Heart left ventricle (tissue), 16 donors: ENCODE measurements at regions not wholly inside any gene's neighbourhood (a gene's known extent, or its start where the extent isn't known, plus 50 kb on each side); places are given as distances from the start of the nearest gene placed in this dataset.

Source experiments
- ATAC-seq, 4 donors: fragments of 200-7000 bp; cut with Tn5 transposase; one replicate each; pipeline ENCODE4 v1.9.1; 2020 to 2022; ENCODE audit warnings: moderate library complexity in 4 of 4, mild to moderate bottlenecking in 3 of 4, moderate number of reproducible peaks in 1 of 4
- DNase-seq, 5 donors: peaks; one replicate each; pipeline ENCODE4 v3.0.0-alpha.2; 2020
- H3K27ac ChIP-seq, 12 donors: fragments of 200-600 bp; sonication (generic) in 4 of 12; one replicate each; pipeline versions ENCODE4 v1.5.0 to v1.8.0; 2016 to 2022; ENCODE audit warnings: mild to moderate bottlenecking in 2 of 12
- H3K27me3 ChIP-seq, 9 donors: fragments of 200-600 bp; sonication (generic) in 2 of 9; one replicate each; pipeline versions ENCODE4 v1.5.1 to v1.8.0; 2016 to 2022; ENCODE audit warnings: mild to moderate bottlenecking in 3 of 9
- H3K36me3 ChIP-seq, 9 donors: fragments of 200-600 bp; sonication (generic) in 2 of 9; one replicate each; pipeline versions ENCODE4 v1.5.0 to v1.8.0; 2018 to 2022; ENCODE audit warnings: mild to moderate bottlenecking in 2 of 9
- H3K4me1 ChIP-seq, 12 donors: fragments of 200-600 bp; sonication (generic) in 4 of 12; one replicate each; pipeline versions ENCODE4 v1.5.0 to v1.8.0; 2016 to 2022; ENCODE audit warnings: mild to moderate bottlenecking in 3 of 12
- H3K4me3 ChIP-seq, 12 donors: fragments of 200-600 bp; sonication (generic) in 4 of 12; one replicate each; pipeline versions ENCODE4 v1.5.0 to v1.8.0; 2017 to 2022; ENCODE audit warnings: mild to moderate bottlenecking in 9 of 12, moderate library complexity in 4 of 12
- H3K9me3 ChIP-seq, 12 donors: fragments of 200-600 bp; sonication (generic) in 4 of 12; one replicate each; pipeline versions ENCODE4 v1.5.0 to v1.8.0; 2016 to 2022; ENCODE audit warnings: mild to moderate bottlenecking in 1 of 12
- CTCF ChIP-seq, 12 donors: fragments of 200-600 bp; sonication (generic) in 4 of 12; IDR thresholded peaks; one replicate each; pipeline versions ENCODE4 v1.5.0 to v1.8.0; 2018 to 2022; ENCODE audit warnings: antibody characterized with exemption in 12 of 12, mild to moderate bottlenecking in 5 of 12
- POLR2A ChIP-seq, 2 donors: fragments of 450-650 bp; IDR thresholded peaks; one replicate each; pipeline ENCODE4 v1.6.1; 2017; ENCODE audit warnings: antibody characterized with exemption in 2 of 2, mild to moderate bottlenecking in 2 of 2, moderate library complexity in 2 of 2
- WGBS, 4 donors: extraction: QIAGEN DNeasy Blood & Tissue Kit in 2 of 4; methylation state at CpG; one replicate each; pipeline versions ENCODE4 v1.1.5 to v1.1.7; 2013 to 2018; 5-methylcytosine and 5-hydroxymethylcytosine counted together
- intact Hi-C, 10 donors: fragments of 100-400 bp; cut with DNase I; formaldehyde crosslinking; loops; one replicate each; pipeline versions ENCODE4 v1.11.1 to v1.14.2; 2022
- donor health status: ischemic (EF 13 %, LVEDD 7.1; RV severe dilation, severe dysfunction).
- donor health status: healthy with polysubstance abuse.
- donor health status: DM: no; HTN: yes; CAD: no.
- donor health status: DM: no; HTN: no; CAD: no.
- donor health status: ischemic (EF 25% LVEDD 6.9; RV normal size, moderate dysfunction).
- donor health status: ischemic (EF 25% LVEDD 5.7; RV mildly dilated, moderate dysfunction).
- donor health status: healthy.
- donor health status: DM: yes; HTN: yes; CAD: no.
- donor health status: ischemic (EF 35%, LVEDD 5.7; RV mildly dilated, moderate dysfunction).
- donor health status: nonischemic (EF 11% LVEDD 7.7; RV severe dilation, severe dysfunction).
- donor health status: DM: yes; HTN: yes; CAD: no.
- donor health status: PGD.
- donor health status: ischemic (EF 29% LVEDD 5.4; RV normal size, mild dysfunction).
- donor health status: nonischemic (EF 23%, LVEDD 6.1; RV moderate dilation, normal function).

- Histone ChIP-seq H3K9me3 (no peaks in the 10 kb centered on the region), H3K27me3 (no peaks in the 10 kb centered on the region), H3K36me3 (no peaks in the 10 kb centered on the region), H3K4me1 (peaks cover 9 to 64% (median 42%) of the 10 kb centered on the region in 12 donors), H3K27ac (no peak overlapping the region), H3K4me3 (no peak overlapping the region)
- TF ChIP-seq POLR2A (IDR thresholded peaks at IDR 0.05) (no peak), CTCF (IDR thresholded peaks at IDR 0.05) (no peak)
- 92 to 100% (median 97%) methylated on average over 1 of the region's 1 CpG for WGBS, 4 donors
- DNase-seq (no peak), ATAC-seq (no peak)
- intact Hi-C loops: loop anchor here in 4 of 10 donors (5.0 to 10.0 kb wide), 3 partner anchors 87 to 180 kb away; no protein-coding TSS in a partner anchor
Observed at GRCh38 chr2:15731889-15732271, 140.2 kb downstream of the DDX1 start.

- Histone ChIP-seq H3K36me3 (no peaks in the 10 kb centered on the region), H3K9me3 (peaks cover 0 to 5% (median 0%) of the 10 kb centered on the region in 12 donors), H3K27ac (no peak overlapping the region), H3K27me3 (no peaks in the 10 kb centered on the region), H3K4me1 (peaks cover 9 to 64% (median 42%) of the 10 kb centered on the region in 12 donors), H3K4me3 (no peak overlapping the region)
- 71 to 76% (median 75%) methylated on average over 7 of the region's 7 CpGs for WGBS, 4 donors
- intact Hi-C loops: loop anchor here in 4 of 10 donors (5.0 to 10.0 kb wide), 3 partner anchors 88 to 180 kb away; no protein-coding TSS in a partner anchor
- DNase-seq (no peak), ATAC-seq (no peak)
- TF ChIP-seq POLR2A (IDR thresholded peaks at IDR 0.05) (no peak), CTCF (IDR thresholded peaks at IDR 0.05) (no peak)
Observed at GRCh38 chr2:15732341-15733077, 140.8 kb downstream of the DDX1 start.

DNA sequence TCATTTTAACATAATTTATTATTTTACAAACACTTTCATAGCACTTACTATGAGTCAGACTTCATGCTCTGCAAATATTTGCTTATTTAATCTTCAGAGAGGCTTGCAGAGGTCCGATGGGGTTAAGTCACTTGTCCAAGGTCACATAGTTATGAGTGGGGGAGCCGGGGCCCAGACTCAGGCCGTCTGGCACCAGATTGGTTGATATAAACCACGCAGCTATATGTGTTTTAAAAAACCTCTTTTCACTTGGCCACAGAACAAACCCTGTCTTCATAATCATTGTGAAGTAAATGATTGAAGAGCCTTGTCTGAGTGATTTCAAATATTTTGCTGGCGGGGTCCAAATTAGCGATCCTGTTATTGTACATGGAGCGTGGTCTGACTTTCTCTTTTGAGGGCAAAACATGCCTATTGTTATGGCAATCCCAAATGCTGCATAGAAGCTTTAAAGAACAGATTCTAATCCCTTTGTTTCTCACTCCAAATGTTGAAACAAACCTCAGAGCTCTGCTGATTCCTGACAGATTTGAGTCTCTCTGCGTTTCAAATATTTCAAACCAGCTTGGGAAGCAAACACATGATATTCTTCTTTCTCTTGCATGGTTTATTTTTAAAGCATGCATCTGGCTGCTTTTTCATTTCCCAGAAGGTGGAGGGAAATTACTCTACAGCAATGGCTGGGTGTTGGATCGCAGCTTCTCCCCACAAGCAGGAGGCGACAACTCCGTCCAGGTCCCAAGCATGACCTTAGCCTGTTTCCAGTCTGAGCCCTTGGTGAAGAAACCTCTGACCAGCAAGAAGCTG, 142.4 kb downstream of the DDX1 start:
- peak overlapping the region in 9 of 12 donors; percentile 3 to 69 (median 47) for H3K27ac ChIP-seq
- H3K36me3 ChIP-seq: no peaks in the 10 kb centered on the region
- no peak for DNase-seq
- intact Hi-C loops: loop anchor here in 4 of 10 donors (5.0 to 10.0 kb wide), 3 partner anchors 89 to 178 kb away; no protein-coding TSS in a partner anchor
- no peak for ATAC-seq
- no peak for TF ChIP-seq POLR2A (IDR thresholded peaks at IDR 0.05)
- no peak for TF ChIP-seq CTCF (IDR thresholded peaks at IDR 0.05)
- H3K4me3 ChIP-seq: no peak overlapping the region
- H3K27me3 ChIP-seq: no peaks in the 10 kb centered on the region
- peaks cover 9 to 64% (median 42%) of the 10 kb centered on the region in 12 donors for H3K4me1 ChIP-seq
- 30 to 42% (median 42%) methylated on average over 11 of the region's 11 CpGs for WGBS, 4 donors
- peaks cover 0 to 13% (median 0%) of the 10 kb centered on the region in 12 donors for H3K9me3 ChIP-seq
